Mononuclear cell (primary cell): ENCODE measurements at regions not wholly inside any gene's neighbourhood (a gene's known extent, or its start where the extent isn't known, plus 50 kb on each side); places are given as distances from the start of the nearest gene placed in this dataset.

Experiments used
- H3K27me3 ChIP-seq: 2 replicates; pipeline ENCODE4 v1.6.0; 2011; ENCODE audit warnings: low read length, control low read depth; ENCODE audit not compliant: insufficient read depth
- H3K4me1 ChIP-seq: 2 replicates; pipeline ENCODE4 v1.5.1; 2011; ENCODE audit warnings: mild to moderate bottlenecking, low read length, control low read depth; ENCODE audit not compliant: insufficient read depth
- H3K4me3 ChIP-seq: 2 replicates; pipeline ENCODE4 v1.5.1; 2011; ENCODE audit warnings: mild to moderate bottlenecking, low read length, moderate library complexity
- H3K9me3 ChIP-seq: 2 replicates; pipeline ENCODE4 v1.5.1; 2011; ENCODE audit warnings: low read depth, mild to moderate bottlenecking, control low read depth, low read length

DNA sequence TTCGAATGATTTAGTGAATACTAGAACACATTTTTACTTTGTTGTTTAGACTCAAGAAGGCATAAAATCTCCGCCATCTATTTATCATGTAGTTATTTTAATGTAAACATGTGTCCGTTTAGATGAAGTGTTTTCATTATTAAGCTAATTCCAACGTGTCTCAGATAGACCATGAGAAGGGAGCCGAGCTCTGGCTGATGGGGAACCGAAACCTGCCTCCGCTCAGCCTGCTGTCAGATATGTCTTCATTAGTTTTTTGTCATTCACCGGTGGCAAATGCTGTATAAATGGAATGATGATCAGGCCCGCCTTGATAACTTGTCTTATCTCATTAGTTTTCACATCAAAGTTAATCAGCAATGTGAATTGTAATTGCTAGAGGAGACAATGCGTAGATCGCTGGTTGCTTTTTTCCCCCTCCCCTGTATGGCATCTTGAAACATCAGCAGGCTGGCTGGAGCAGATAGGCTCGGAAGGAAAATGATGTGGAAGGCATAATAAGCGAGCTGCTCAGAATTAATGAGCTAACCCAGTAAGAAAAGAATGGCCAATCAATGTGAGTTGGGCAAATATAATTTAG is 136.4 kb downstream of the LINC00237 start:
- Histone ChIP-seq H3K9me3 (no peaks in the 10 kb centered on the region), H3K4me1 (no peaks in the 10 kb centered on the region), H3K27me3 (no peaks in the 10 kb centered on the region), H3K4me3 (no peak overlapping the region)

DNA sequence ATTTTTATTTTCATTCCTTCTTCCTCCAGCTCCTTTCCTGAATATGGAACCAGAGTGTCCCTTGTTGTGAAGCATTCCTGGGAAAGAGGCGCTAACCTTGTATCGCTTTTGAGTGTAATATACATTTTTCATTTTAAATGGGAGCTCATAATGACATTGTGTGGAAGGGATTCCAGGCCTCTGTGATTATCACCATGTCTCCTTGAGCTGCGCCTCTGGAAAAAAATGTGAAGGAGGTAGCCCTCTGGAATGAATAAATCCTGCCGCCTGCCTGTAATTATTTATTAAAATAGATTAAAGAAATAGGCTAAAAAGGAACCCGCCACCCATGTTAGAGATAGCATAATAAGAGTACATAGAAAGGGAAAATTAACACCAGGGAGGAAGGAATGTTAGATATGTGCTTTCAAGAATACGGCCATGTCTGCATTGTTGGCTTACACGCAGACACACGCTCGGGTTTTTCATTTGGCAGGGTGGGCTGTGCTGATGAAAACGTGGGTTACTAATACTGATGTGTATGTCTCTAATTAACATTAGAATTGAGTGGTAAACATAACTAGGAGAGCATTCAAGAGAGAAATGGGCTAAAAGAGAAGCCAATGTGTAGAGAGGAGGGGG is 138.5 kb downstream of the LINC00237 start:
- H3K9me3 ChIP-seq, result no peaks in the 10 kb centered on the region
- no peaks in the 10 kb centered on the region for H3K4me1 ChIP-seq
- H3K27me3 ChIP-seq, result no peaks in the 10 kb centered on the region
- no peak overlapping the region for H3K4me3 ChIP-seq

DNA sequence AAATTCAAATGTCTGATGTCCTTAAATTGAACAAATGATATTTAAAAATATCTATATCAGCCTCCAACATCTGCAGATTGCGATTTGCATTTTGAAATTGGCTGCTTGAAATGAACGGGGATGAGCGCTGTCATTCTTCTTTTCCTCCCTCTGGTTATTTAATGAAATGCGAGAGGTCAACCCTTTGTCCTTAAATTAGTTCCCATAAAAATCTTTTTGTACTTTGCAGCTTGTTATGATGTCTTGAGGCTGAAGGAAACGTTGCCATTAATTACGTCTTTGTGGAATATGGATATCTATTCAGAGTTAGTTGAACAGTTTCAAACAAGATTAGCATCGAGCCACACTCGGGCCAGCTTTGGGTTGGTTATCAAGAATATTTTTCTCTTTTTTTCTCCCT is 140.0 kb downstream of the LINC00237 start:
- Histone ChIP-seq H3K9me3 (no peaks in the 10 kb centered on the region), H3K4me3 (no peak overlapping the region), H3K27me3 (no peaks in the 10 kb centered on the region), H3K4me1 (no peaks in the 10 kb centered on the region)

DNA sequence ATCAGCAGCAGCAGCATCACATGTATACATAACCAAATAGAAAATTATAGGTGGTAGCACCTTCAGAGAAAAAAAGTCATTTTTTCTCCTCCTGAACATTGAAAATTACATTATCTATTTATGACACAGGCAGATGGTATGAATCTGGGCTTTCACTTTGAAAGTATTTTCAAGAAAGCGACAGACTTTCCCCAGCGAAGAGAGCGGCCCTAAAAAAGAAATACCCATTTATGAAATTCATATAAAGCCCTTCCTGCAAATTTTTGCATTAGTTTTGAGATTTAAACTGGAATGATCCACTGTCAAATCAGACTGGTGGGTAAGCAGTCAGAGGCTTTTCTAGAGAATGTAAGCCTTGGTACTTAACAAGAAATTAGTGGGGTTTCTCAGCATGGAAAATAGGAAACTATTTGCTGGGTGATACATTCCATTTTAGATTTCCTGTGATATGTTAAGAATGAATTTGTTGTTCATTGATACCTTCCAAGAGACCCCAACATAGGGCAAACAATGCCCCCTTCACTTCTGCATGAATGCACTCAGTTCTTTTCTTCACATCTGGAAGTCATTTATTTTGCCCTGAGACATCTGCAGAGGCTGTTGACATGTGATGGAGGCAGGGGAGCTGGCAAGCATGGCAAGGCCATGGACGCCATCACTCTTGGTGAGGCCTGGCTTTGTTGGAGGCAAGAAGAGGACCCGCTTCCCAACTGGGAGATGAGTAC is 147.0 kb downstream of the LINC00237 start:
- H3K4me1 ChIP-seq, result no peaks in the 10 kb centered on the region
- H3K27me3 ChIP-seq, result no peaks in the 10 kb centered on the region
- no peak overlapping the region for H3K4me3 ChIP-seq
- no peaks in the 10 kb centered on the region for H3K9me3 ChIP-seq

DNA sequence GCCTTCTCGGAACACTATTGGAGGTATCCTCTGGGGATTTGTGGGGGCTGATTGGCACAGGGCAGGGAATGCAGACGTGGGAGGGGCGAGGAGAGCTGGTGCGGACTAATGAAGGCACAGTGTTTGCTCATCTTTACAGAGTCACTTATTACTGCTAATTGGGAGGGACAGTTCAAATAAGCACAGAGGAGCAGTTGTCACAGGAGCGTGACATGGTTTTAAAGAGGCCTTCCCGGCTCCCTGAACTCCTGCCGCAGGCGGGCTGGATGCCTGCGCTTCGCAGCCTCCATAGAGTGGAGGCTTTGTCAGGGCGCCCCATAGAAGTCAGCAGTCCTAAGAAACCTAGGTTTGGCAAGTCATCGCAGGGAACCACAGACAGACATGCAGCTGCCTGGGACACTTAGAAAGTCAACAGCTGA is 149.6 kb downstream of the LINC00237 start:
- Histone ChIP-seq H3K4me3 (no peak overlapping the region), H3K27me3 (no peaks in the 10 kb centered on the region), H3K9me3 (no peaks in the 10 kb centered on the region), H3K4me1 (no peaks in the 10 kb centered on the region)

DNA sequence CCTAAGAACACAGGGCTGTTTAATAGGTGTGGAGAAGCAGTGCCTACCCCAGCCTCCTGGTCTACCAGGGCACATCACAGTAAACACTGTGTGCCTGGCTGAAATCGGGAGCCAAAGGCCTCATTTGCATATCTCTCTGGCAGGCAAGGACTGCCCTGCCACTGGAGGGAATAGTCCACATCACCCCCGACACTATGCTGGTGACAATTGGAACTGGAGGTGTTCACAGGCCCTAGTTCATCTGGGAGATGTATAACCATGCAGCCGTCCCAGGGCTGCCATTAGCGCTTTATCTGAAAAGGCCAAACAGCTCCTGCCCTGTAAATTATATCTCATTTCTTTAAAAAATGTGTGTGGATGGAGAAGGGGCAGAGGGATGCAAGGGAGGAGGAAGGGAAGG is 150.3 kb downstream of the LINC00237 start:
- Histone ChIP-seq H3K27me3 (no peaks in the 10 kb centered on the region), H3K9me3 (no peaks in the 10 kb centered on the region), H3K4me1 (no peaks in the 10 kb centered on the region), H3K4me3 (no peak overlapping the region)

DNA sequence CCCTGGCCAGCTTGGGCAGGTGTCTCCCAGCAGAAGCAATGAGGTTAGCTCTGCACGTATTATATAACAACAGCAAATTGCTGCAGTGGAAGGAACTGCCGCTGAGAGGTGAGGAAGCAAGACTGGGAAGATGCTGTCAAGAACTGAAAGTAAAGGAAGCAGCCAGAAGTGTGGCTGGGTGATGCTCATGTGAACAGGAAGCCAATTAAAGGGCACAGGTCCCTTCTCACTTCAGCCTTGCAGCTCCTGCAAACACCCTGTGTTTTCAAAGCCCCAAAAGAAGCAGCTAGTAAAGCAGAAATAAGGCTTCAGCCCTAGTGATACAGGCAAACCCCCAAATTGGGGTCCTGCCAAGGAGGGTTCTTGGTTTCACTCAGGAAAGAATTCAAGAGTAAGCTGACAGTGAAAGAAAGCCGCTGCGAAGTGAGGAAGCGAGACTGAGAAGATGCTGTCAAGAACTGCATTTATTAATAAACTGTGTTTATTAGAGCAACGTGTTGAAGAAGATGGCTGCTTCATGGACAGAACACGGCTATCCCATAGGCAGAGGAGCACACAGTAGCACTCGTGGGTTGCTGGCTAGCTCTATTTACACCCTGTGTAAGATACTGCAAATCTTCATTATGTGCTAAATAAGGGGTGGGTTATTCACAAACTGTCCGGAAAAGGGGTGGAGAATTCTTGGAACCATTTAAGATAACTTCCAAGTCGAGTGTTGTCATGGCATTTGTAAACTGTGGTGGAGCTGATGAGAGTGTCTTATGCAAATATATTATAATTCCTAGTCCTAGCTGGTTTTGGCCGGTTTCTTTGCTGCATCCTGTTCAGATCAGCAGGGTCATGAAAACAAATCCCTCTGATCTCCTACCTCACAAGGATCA is 152.2 kb downstream of the LINC00237 start:
- H3K27me3 ChIP-seq, result no peaks in the 10 kb centered on the region
- H3K4me1 ChIP-seq, result no peaks in the 10 kb centered on the region
- H3K4me3 ChIP-seq, result no peak overlapping the region
- no peaks in the 10 kb centered on the region for H3K9me3 ChIP-seq

DNA sequence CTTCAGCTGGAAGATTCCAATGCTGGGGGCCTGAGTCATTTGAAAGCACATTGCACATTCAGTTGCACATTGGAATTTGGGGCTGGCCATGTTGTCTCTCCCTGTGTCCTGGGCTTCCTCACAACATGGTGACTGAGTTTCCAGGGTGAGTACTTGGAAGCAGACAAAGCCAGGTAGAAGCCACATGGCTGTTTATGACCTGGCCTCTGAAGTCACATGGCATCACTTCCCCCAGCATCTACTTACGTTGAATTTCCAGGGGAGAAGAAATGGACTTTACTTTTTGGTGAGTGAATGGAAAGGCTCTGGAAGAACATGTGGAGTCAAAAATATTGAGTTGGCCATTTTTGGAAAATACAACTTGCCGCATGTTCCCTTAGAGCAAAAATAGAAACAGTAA is 155.5 kb downstream of the LINC00237 start:
- H3K9me3 ChIP-seq, result no peaks in the 10 kb centered on the region
- H3K27me3 ChIP-seq, result no peaks in the 10 kb centered on the region
- H3K4me1 ChIP-seq, result no peaks in the 10 kb centered on the region
- no peak overlapping the region for H3K4me3 ChIP-seq

DNA sequence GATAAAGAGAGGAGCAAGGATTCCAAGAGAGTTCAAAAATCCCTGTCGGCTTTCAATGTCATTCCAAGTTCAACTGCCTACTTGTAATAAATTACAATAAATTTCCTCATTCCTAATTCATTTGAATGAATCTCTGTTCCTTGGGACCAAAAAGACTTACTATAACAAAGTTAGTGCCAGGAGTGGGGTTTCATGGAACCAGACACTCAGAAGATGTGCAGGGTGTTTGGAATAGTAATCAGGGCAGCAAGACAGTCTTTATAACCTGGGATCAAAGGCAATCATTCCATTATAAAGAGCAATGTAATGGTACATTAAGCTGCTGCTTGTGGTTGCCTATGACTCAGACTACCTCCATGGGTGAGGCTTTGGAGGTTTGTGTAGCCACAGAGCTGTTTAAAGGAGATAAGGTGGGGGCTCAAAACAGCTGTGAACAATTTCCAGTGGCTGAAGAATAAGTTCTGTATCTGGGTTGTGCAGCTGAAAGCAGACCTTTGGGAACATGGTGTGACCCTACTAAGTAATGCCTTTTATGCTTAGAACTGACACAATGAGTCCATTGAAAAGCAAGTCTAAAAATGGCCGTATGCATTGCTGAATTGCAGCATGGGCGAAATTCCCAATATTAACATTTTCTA is 159.9 kb downstream of the LINC00237 start:
- no peaks in the 10 kb centered on the region for H3K27me3 ChIP-seq
- no peaks in the 10 kb centered on the region for H3K4me1 ChIP-seq
- H3K4me3 ChIP-seq, result no peak overlapping the region
- H3K9me3 ChIP-seq, result no peaks in the 10 kb centered on the region

DNA sequence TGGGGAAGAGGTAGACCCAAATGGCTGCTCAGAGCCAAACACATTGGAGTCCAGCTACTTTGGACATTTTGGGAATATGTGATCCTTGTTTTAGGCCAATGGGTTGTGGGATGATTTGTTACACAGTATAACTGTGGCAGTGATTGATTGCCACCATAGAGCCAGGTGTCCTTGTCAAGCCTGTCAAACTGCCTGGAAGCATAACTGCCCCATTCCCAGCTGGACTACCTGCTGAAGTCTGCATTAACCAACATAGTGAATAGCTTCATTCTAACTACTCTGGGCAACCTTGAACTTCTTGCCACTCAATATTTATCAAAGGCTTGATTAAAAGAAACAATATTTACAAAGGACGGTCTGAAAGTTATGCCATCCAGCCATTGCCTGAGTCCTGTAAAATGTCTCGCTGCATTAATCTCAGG is 164.7 kb downstream of the LINC00237 start:
- Histone ChIP-seq H3K9me3 (no peaks in the 10 kb centered on the region), H3K27me3 (no peaks in the 10 kb centered on the region), H3K4me1 (no peaks in the 10 kb centered on the region), H3K4me3 (no peak overlapping the region)

DNA sequence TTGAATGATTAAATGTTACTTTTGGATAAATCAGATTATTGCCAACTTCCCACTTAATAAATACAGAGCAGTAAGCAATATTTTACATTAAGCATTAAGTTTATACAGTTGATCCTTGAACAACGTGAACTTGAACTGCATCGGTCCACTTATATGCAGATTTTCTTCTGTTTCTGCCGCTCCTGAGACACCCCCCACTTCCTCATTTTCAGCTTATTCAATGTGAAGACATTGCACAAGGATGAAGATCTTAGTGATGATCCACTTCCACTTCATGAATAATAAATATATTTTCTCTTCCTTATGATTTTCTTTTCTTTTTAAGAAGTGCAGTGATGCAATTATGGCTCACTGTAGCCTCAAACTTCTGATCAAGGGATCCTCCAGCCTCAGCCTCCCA is 167.2 kb downstream of the LINC00237 start:
- Histone ChIP-seq H3K4me3 (no peak overlapping the region), H3K27me3 (no peaks in the 10 kb centered on the region), H3K9me3 (no peaks in the 10 kb centered on the region), H3K4me1 (no peaks in the 10 kb centered on the region)

DNA sequence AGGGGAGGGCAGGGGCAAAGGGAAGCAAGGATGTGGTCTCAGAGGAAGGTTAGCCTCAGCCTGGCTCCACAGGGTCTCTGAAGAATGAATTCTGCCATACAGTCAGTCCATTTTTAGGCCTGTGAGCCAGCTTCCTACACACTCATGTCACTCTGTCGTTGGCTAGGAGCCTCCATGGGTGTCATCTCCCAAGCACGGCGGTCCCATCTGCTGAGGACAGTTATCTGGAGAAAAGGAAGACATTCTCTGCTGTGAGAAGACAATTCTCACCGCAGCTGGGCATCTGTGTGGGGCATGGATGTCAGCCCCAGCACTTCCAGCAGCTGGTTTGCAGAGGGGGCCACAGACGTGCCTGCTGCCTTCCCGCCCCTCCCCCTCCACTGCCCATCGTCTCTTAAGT is 167.6 kb downstream of the LINC00237 start:
- no peak overlapping the region for H3K4me3 ChIP-seq
- no peaks in the 10 kb centered on the region for H3K9me3 ChIP-seq
- no peaks in the 10 kb centered on the region for H3K4me1 ChIP-seq
- no peaks in the 10 kb centered on the region for H3K27me3 ChIP-seq

DNA sequence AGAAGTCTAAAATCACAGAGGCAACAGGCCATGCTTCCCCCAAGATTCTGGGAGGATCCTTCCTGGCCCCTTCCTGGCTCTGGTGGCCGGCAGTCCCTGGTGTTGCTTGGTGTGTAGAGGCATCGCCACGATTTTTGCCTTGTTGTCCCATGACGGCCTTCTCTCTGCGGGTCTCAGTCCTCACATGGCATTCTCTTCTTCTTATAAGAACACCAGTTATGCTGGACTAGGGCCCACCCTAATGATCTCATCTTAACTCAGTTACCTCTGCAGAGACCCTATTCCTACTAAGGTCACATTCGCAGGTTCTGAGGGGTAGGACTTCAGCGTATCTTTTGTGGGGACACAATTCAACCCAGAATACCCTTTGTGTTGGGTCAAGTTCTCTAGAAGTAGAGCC is 168.0 kb downstream of the LINC00237 start:
- H3K27me3 ChIP-seq, result no peaks in the 10 kb centered on the region
- H3K4me3 ChIP-seq, result no peak overlapping the region
- no peaks in the 10 kb centered on the region for H3K4me1 ChIP-seq
- no peaks in the 10 kb centered on the region for H3K9me3 ChIP-seq

DNA sequence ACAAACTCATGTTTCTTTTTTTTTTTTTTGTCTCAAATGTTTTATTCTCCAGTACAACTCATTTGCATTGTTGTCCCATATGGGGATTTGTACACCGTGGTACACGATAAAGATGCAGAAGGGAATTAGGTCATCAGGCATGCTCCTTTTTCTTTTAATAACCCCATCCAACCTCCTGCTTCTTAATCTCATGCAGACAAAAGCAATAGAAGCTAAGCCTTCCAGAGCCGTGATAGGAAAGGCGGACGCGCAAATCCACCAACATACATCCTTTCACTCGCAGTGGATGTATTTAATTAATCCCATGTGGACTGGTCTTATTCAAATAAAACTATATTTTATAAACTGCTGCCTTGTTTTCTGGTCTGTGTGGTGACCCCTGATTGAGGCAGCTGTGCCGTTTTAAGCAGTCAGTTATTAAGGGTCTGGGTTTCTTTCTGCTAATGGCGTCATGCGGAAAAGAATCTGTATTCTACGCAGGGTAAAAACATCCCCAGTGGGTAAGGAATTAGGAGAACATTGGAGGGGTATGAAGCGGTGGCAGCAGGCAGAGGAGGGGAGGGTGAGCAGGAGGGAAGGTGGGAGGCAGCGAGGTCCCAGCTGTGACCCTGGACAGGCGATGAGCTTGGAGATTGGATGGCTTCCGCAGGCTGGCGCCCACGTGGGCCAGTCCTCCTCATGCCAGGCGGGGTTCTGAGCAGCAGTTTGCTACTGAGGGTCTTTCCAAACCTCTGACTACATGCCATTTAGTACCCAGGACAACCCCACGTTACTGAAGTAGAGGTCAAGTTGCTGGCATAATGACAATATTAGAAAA is 172.8 kb downstream of the LINC00237 start:
- H3K27me3 ChIP-seq, result no peaks in the 10 kb centered on the region
- H3K4me1 ChIP-seq, result no peaks in the 10 kb centered on the region
- no peak overlapping the region for H3K4me3 ChIP-seq
- H3K9me3 ChIP-seq, result no peaks in the 10 kb centered on the region
